GM23248 (cell line): ENCODE measurements at regions not wholly inside any gene's neighbourhood (a gene's known extent, or its start where the extent isn't known, plus 50 kb on each side); places are given as distances from the start of the nearest gene placed in this dataset.
"Not testable (repeated sequence)": the region's sequence is repeated elsewhere in the genome, so short reads cannot be mapped to it uniquely, and the experiment has no call there.

ENCODE experiments used
- DNase-seq: peaks from one replicate; pipeline ENCODE4 v3.0.0-alpha.2; 2015
- H2AFZ ChIP-seq: fragments of 200-600 bp; sonication (generic); 2 replicates; pipeline ENCODE4 v1.6.1; 2016; ENCODE audit warnings: antibody characterized with exemption
- H3F3A ChIP-seq: fragments of 200-600 bp; sonication (generic); 2 replicates; pipeline ENCODE4 v1.6.1; 2016; ENCODE audit warnings: mild to moderate bottlenecking, antibody characterized with exemption, mixed run types; ENCODE audit not compliant: insufficient read depth
- H3K27ac ChIP-seq: fragments of 200-600 bp; sonication (generic); 2 replicates; pipeline ENCODE4 v1.5.1; 2016; ENCODE audit warnings: mild to moderate bottlenecking
- H3K27me3 ChIP-seq: fragments of 200-600 bp; sonication (generic); replicated peaks from 2 replicates; pipeline ENCODE4 v1.6.1; 2016; ENCODE audit warnings: mild to moderate bottlenecking; ENCODE audit not compliant: insufficient read depth
- H3K36me3 ChIP-seq: fragments of 200-600 bp; sonication (generic); 2 replicates; pipeline ENCODE4 v1.6.1; 2016; ENCODE audit warnings: low read depth, mild to moderate bottlenecking
- H3K4me1 ChIP-seq: fragments of 200-600 bp; sonication (generic); 2 replicates; pipeline ENCODE4 v1.6.1; 2016; ENCODE audit warnings: mild to moderate bottlenecking; ENCODE audit not compliant: insufficient read depth
- H3K4me2 ChIP-seq: fragments of 200-600 bp; sonication (generic); one replicate; pipeline ENCODE4 v1.6.1; 2016; ENCODE audit warnings: mild to moderate bottlenecking; ENCODE audit not compliant: unreplicated experiment
- H3K4me3 ChIP-seq: fragments of 200-600 bp; sonication (generic); 2 replicates; pipeline ENCODE4 v1.5.1; 2016; ENCODE audit warnings: mild to moderate bottlenecking
- H3K79me2 ChIP-seq: fragments of 200-600 bp; sonication (generic); 2 replicates; pipeline ENCODE4 v1.6.1; 2016; ENCODE audit warnings: mild to moderate bottlenecking; ENCODE audit not compliant: insufficient read depth
- H3K9ac ChIP-seq: fragments of 200-600 bp; sonication (generic); 2 replicates; pipeline ENCODE4 v1.6.1; 2016; ENCODE audit warnings: mild to moderate bottlenecking
- H3K9me2 ChIP-seq: fragments of 200-600 bp; sonication (generic); 2 replicates; pipeline ENCODE4 v1.6.1; 2016; ENCODE audit warnings: mixed run types, mild to moderate bottlenecking, moderate library complexity; ENCODE audit not compliant: insufficient read depth
- H3K9me3 ChIP-seq: fragments of 200-600 bp; sonication (generic); one replicate; pipeline ENCODE4 v1.6.1; 2017; ENCODE audit warnings: low read depth
- H4K20me1 ChIP-seq: fragments of 200-600 bp; sonication (generic); 2 replicates; pipeline ENCODE4 v1.6.0; 2016; ENCODE audit not compliant: insufficient read depth
- EZH2 ChIP-seq: fragments of 200-600 bp; sonication (generic); IDR thresholded peaks from 2 replicates; pipeline ENCODE4 v1.6.1; 2018; ENCODE audit warnings: antibody characterized with exemption, mild to moderate bottlenecking; ENCODE audit not compliant: insufficient read depth, poor library complexity, severe bottlenecking
- EZH2phosphoT487 ChIP-seq: fragments of 200-600 bp; sonication (generic); IDR thresholded peaks from 2 replicates; pipeline ENCODE4 v1.6.1; 2018; ENCODE audit warnings: antibody characterized with exemption, moderate library complexity, mild to moderate bottlenecking, low read depth; ENCODE audit not compliant: insufficient read depth
- WGBS, 2 experiments: methylation state at CpG; one replicate each; pipeline ENCODE4 v1.1.6; 2015 to 2017; ENCODE audit warnings: low lambda C conversion rate in 2 of 2, low coverage in 1 of 2; ENCODE audit errors: missing lambda C conversion rate in 2 of 2; 5-methylcytosine and 5-hydroxymethylcytosine counted together
- in situ Hi-C: fragments of 300-500 bp; cut with MboI; formaldehyde crosslinking; loops from 2 replicates; pipeline ENCODE4 v1.15.0; 2020

DNA sequence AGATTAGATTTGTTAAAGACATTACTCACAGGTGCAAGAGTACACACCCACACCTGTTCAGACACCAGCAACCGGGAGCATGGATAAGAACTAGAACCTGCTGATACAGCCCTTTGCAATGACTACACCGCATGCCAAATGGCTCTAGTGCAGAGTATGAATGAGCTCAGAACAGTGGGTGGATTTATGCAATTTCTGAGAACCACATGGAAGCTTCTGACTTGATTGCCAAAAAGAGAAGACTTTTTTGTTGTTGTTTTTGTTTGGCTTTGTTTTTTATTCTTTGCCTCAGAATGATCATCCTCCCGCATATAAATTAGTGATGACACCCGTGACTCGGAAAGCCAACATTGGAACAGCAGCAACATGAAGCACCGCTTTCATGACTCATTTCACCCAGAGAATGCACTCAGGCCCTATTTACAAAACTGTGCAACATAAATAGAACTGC lies 77.4 kb upstream of the LRCH1 start:
- no peaks in the 10 kb centered on the region for H3K36me3 ChIP-seq
- in situ Hi-C loops: no loop called here
- H3K9ac ChIP-seq: no peak overlapping the region
- no peaks in the 10 kb centered on the region for H3K9me2 ChIP-seq
- H3K27ac ChIP-seq: no peak overlapping the region
- no peaks in the 10 kb centered on the region for H3K79me2 ChIP-seq
- H3K4me3 ChIP-seq: no peak overlapping the region
- H3K4me2 ChIP-seq: no peak overlapping the region
- H3K4me1 ChIP-seq: peaks cover 9% of the 10 kb centered on the region
- H3F3A ChIP-seq: peaks cover 19% of the 10 kb centered on the region; the same call in 1 of the 2 replicates
- TF ChIP-seq EZH2phosphoT487 (no peak), EZH2 (no peak)
- H2AFZ ChIP-seq: no peak overlapping the region
- H3K9me3 ChIP-seq: no peaks in the 10 kb centered on the region
- peak; percentile 85 for DNase-seq
- H3K27me3 ChIP-seq: no peaks in the 10 kb centered on the region
- 4 to 8% methylated on average over 6 of the region's 6 CpGs for WGBS, 2 experiments
- no peaks in the 10 kb centered on the region for H4K20me1 ChIP-seq

DNA sequence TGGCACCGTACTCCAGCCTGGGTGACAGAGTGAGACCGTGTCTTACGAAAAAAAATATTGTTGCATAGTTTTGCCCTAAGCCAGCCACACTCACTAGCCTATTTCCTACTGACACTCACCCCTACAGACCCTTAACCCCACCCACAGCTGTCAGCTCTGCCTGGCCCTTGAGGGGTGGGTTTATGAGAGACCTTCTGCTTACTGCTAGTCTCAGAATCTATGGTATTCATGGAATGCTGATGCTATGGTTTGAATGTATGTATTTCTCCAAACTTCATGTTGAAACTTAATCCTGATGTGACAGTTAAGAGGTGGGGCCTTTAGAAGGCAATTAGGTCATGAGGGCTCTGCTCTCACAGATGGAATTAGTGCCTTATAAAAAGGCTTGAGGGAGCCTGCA lies 79.2 kb upstream of the LRCH1 start:
- H3K4me3 ChIP-seq: no peak overlapping the region
- H4K20me1 ChIP-seq: no peaks in the 10 kb centered on the region
- H3K27ac ChIP-seq: no peak overlapping the region
- H3K4me1 ChIP-seq: peaks cover 16% of the 10 kb centered on the region
- no peaks in the 10 kb centered on the region for H3K36me3 ChIP-seq
- H3K9ac ChIP-seq: no peak overlapping the region
- no peaks in the 10 kb centered on the region for H3K9me2 ChIP-seq
- H3K4me2 ChIP-seq: no peak overlapping the region
- H3F3A ChIP-seq: peaks cover 16% of the 10 kb centered on the region; the same call in 1 of the 2 replicates
- H3K27me3 ChIP-seq: no peaks in the 10 kb centered on the region
- H3K79me2 ChIP-seq: no peaks in the 10 kb centered on the region
- DNase-seq: no peak
- WGBS, 2 experiments: 100% methylated on average over 3 of the region's 3 CpGs
- in situ Hi-C loops: no loop called here
- no peak overlapping the region for H2AFZ ChIP-seq
- TF ChIP-seq EZH2: no peak
- no peak for TF ChIP-seq EZH2phosphoT487
- H3K9me3 ChIP-seq: no peaks in the 10 kb centered on the region

DNA sequence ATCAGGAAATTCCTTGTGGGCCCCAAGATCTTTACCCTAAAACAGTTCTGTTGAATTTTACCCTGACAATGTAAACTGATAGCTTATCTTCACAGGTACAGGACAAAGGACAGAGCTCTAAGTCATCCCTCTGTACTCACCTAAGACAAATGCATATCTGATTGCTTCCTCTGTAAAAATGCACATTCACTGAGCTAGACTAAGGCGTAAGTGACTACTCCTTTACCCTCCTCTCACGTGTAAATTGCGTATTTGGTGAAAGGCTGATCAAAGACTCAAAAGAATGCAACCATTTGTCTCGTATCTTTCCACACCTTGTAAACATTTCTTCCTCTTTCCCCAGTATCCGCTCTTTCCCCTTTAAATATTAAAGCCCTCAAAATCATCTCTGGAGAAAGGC lies 80.6 kb upstream of the LRCH1 start:
- peaks cover 10% of the 10 kb centered on the region for H3K4me1 ChIP-seq

DNA sequence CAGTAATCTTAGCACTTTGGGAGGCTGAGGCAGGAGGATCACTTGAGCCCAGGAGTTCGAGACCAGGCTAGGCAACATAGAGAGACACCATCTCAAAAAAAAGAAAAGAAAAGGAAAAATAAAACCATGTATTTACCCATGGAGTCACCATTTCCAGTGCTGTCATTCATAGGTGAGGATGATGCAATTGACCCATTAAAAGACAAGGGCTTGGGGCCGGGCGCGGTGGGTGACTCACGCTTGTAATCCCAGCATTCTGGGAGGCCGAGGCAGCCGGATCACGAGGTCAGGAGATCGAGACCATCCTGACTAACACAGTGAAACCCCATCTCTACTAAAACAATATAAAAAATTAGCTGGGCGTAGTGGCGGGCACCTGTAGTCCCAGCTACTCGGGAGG lies 82.6 kb upstream of the RUBCNL start:
- H3K4me2 ChIP-seq, H2AFZ ChIP-seq, H4K20me1 ChIP-seq, H3K36me3 ChIP-seq, H3K4me1 ChIP-seq, H3K27me3 ChIP-seq, H3K27ac ChIP-seq, H3K4me3 ChIP-seq, H3K9me2 ChIP-seq, H3F3A ChIP-seq, H3K79me2 ChIP-seq, DNase-seq, H3K9me3 ChIP-seq, in situ Hi-C loops, H3K9ac ChIP-seq: not testable (repeated sequence)
- WGBS, 2 experiments: 85 to 87% methylated on average over 11 to 12 of the region's 12 CpGs

More for the DNA sequence above, 80.6 kb upstream of the LRCH1 start:
- no peak for DNase-seq
- Histone ChIP-seq H3K79me2 (no peaks in the 10 kb centered on the region), H3K4me2 (no peak overlapping the region), H3K9me3 (no peaks in the 10 kb centered on the region), H3K4me3 (no peak overlapping the region), H4K20me1 (no peaks in the 10 kb centered on the region), H3K27ac (no peak overlapping the region), H3K27me3 (no peaks in the 10 kb centered on the region), H2AFZ (no peak overlapping the region), H3K9me2 (no peaks in the 10 kb centered on the region), H3K9ac (no peak overlapping the region), H3F3A (peaks cover 8% of the 10 kb centered on the region; the same call in 1 of the 2 replicates), H3K36me3 (no peaks in the 10 kb centered on the region)
- no peak for TF ChIP-seq EZH2phosphoT487
- WGBS, 2 experiments: 89 to 94% methylated on average over 5 of the region's 5 CpGs
- in situ Hi-C loops: no loop called here
